ENCODE measurements at regions not wholly inside any gene's neighbourhood (a gene's known extent, or its start where the extent isn't known, plus 50 kb on each side); places are given as distances from the start of the nearest gene placed in this dataset.

DNA sequence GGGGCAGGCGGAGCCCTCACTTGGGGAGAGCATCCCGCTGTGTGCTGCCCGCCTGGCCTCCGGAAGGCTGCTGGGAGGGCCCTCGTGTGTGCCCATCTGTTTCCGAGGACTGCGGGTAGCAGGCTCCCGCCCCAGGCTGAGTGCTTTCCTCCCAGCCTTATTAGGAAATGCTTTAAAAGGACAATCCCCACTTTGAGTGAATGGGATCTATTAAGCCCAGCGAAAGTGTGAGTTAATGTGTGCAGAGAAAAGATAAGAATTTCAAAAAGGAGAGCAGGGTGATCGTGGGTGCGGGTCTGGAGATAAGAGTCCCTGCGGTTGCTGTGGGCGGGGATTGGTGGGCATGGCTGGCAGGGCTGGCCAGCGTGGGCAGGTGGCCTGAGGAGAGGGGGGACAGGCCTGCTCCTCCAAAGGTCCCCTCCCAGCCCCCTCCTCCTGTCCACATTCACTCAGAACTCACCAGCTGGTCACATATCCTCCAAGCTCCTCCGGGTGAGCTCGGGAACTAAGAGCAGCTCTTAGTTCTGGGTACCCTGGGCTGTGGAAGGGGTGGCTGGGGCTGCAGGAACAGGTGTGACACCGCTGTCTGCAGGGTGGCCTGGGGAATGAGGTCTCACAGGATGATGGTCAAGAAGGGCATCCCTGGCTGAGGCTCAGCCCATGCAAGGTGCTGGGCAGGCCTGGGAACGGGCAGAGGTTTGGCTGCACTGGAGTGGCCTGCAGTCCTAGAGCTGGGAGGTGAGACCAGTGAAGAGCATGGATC lies 1260.3 kb downstream of the BRD1 start:
- H3K36me3 ChIP-seq = no peaks in the 10 kb centered on the region
- H3K27ac ChIP-seq = no peak overlapping the region
- TF ChIP-seq Cebpa-rat (IDR thresholded peaks at IDR 0.05) = no peak
- H3K9me3 ChIP-seq (replicated peaks in 1 of 11) = peaks cover 28 to 47% (median 31%) of the 10 kb centered on the region in 11 experiments
- no peak overlapping the region for H3K4me3 ChIP-seq
- H3K9ac ChIP-seq = no peak overlapping the region; a peak in 1 of 22 replicates
- H4K20me1 ChIP-seq = peaks cover 0 to 9% (median 0%) of the 10 kb centered on the region in 11 experiments; a peak in 2 of 22 replicates
- H3K27me3 ChIP-seq = peaks cover 26 to 46% (median 33%) of the 10 kb centered on the region in 11 experiments
- H3K4me2 ChIP-seq = peak overlapping the region; percentile 22 to 80 (median 62); a peak in 21 of 22 replicates
- H3K4me1 ChIP-seq = peaks cover 8 to 16% (median 15%) of the 10 kb centered on the region in 10 experiments; a peak in 18 of 20 replicates

GRCh38 chr22:48566741-48567140 lies 1260.9 kb downstream of the BRD1 start:
- no peaks in the 10 kb centered on the region for H3K36me3 ChIP-seq
- peaks cover 0 to 9% (median 0%) of the 10 kb centered on the region in 11 experiments; a peak in 2 of 22 replicates for H4K20me1 ChIP-seq
- peaks cover 26 to 46% (median 33%) of the 10 kb centered on the region in 11 experiments for H3K27me3 ChIP-seq
- H3K4me2 ChIP-seq = peak overlapping the region; percentile 22 to 80 (median 62); a peak in 21 of 22 replicates
- no peak overlapping the region for H3K4me3 ChIP-seq
- no peak overlapping the region for H3K9ac ChIP-seq
- TF ChIP-seq Cebpa-rat (IDR thresholded peaks at IDR 0.05) = no peak
- H3K4me1 ChIP-seq = peaks cover 8 to 18% (median 15%) of the 10 kb centered on the region in 10 experiments; a peak in 18 of 20 replicates
- no peak overlapping the region for H3K27ac ChIP-seq
- peaks cover 22 to 40% (median 25%) of the 10 kb centered on the region in 11 experiments for H3K9me3 ChIP-seq (replicated peaks in 1 of 11)

- no peaks in the 10 kb centered on the region for H3K36me3 ChIP-seq
- no peak overlapping the region for H3K4me3 ChIP-seq
- peaks cover 26 to 46% (median 33%) of the 10 kb centered on the region in 11 experiments for H3K27me3 ChIP-seq
- H3K4me2 ChIP-seq = peak overlapping the region in 1 of 11 experiments; percentile 62; a peak in 2 of 22 replicates
- no peak overlapping the region for H3K9ac ChIP-seq
- H3K27ac ChIP-seq = no peak overlapping the region
- no peak for TF ChIP-seq Cebpa-rat (IDR thresholded peaks at IDR 0.05)
- peaks cover 8 to 25% (median 16%) of the 10 kb centered on the region in 10 experiments; a peak in 18 of 20 replicates for H3K4me1 ChIP-seq
- peaks cover 0 to 9% (median 0%) of the 10 kb centered on the region in 11 experiments; a peak in 2 of 22 replicates for H4K20me1 ChIP-seq
- H3K9me3 ChIP-seq (replicated peaks in 1 of 11) = peaks cover 14 to 33% (median 17%) of the 10 kb centered on the region in 11 experiments
Measured at GRCh38 chr22:48565901-48566501, 1261.7 kb downstream of the BRD1 start.

- Histone ChIP-seq H3K4me1 (peaks cover 8 to 25% (median 16%) of the 10 kb centered on the region in 10 experiments; a peak in 18 of 20 replicates), H3K9me3 (replicated peaks in 1 of 11) (peaks cover 4 to 23% (median 7%) of the 10 kb centered on the region in 11 experiments; a peak in 19 of 22 replicates), H3K27ac (no peak overlapping the region), H3K4me2 (no peak overlapping the region), H3K9ac (no peak overlapping the region), H3K4me3 (no peak overlapping the region), H4K20me1 (peaks cover 0 to 9% (median 0%) of the 10 kb centered on the region in 11 experiments; a peak in 2 of 22 replicates), H3K27me3 (peaks cover 26 to 46% (median 33%) of the 10 kb centered on the region in 11 experiments), H3K36me3 (no peaks in the 10 kb centered on the region)
- TF ChIP-seq Cebpa-rat (IDR thresholded peaks at IDR 0.05) = no peak
Measured at GRCh38 chr22:48564995-48565394, 1262.7 kb downstream of the BRD1 start.

DNA sequence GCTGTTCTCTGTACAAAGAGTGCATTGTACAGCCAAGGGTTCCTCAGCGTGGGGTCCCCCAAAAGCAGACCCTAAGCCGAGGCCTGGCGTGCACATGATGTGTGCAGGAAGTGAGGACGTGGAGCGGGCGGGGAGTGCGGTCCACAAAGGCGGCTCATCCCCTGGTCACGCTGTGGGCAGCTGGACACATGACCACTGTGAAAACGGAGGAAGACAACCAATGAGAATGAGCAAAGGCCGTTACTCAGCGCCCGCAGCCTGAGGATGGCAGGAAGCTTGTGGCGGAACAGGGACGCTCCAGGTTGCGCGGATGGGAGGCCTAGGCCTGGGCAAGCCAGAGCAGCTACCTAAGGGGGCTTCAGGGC lies 1263.7 kb downstream of the BRD1 start:
- no peak for TF ChIP-seq Cebpa-rat (IDR thresholded peaks at IDR 0.05)
- H3K4me2 ChIP-seq = no peak overlapping the region
- H3K27me3 ChIP-seq = peaks cover 26 to 41% (median 30%) of the 10 kb centered on the region in 11 experiments
- H3K27ac ChIP-seq = no peak overlapping the region
- no peak overlapping the region for H3K9ac ChIP-seq
- H3K36me3 ChIP-seq = no peaks in the 10 kb centered on the region
- H3K9me3 ChIP-seq (replicated peaks in 1 of 11) = peaks cover 0 to 12% (median 0%) of the 10 kb centered on the region in 11 experiments; a peak in 4 of 22 replicates
- H4K20me1 ChIP-seq = peaks cover 0 to 9% (median 0%) of the 10 kb centered on the region in 11 experiments; a peak in 3 of 22 replicates
- H3K4me3 ChIP-seq = no peak overlapping the region
- H3K4me1 ChIP-seq = peaks cover 8 to 32% (median 18%) of the 10 kb centered on the region in 10 experiments; a peak in 18 of 20 replicates

- H3K4me1 ChIP-seq = peaks cover 8 to 32% (median 18%) of the 10 kb centered on the region in 10 experiments; a peak in 18 of 20 replicates
- peaks cover 0 to 11% (median 0%) of the 10 kb centered on the region in 11 experiments; a peak in 3 of 22 replicates for H3K9me3 ChIP-seq (replicated peaks in 1 of 11)
- H3K27me3 ChIP-seq = peaks cover 22 to 34% (median 24%) of the 10 kb centered on the region in 11 experiments
- peaks cover 0 to 9% (median 0%) of the 10 kb centered on the region in 11 experiments; a peak in 3 of 22 replicates for H4K20me1 ChIP-seq
- no peak overlapping the region for H3K4me3 ChIP-seq
- no peaks in the 10 kb centered on the region for H3K36me3 ChIP-seq
- no peak overlapping the region for H3K27ac ChIP-seq
- no peak for TF ChIP-seq Cebpa-rat (IDR thresholded peaks at IDR 0.05)
- H3K4me2 ChIP-seq = no peak overlapping the region
- no peak overlapping the region for H3K9ac ChIP-seq
Measured at GRCh38 chr22:48563118-48563965, 1264.3 kb downstream of the BRD1 start.

- H3K4me2 ChIP-seq = no peak overlapping the region
- H3K27ac ChIP-seq = no peak overlapping the region
- TF ChIP-seq Cebpa-rat (IDR thresholded peaks at IDR 0.05) = no peak
- H3K9ac ChIP-seq = no peak overlapping the region
- H4K20me1 ChIP-seq = peaks cover 0 to 10% (median 0%) of the 10 kb centered on the region in 11 experiments; a peak in 6 of 22 replicates
- peaks cover 0 to 11% (median 0%) of the 10 kb centered on the region in 11 experiments; a peak in 3 of 22 replicates for H3K9me3 ChIP-seq (replicated peaks in 1 of 11)
- no peak overlapping the region for H3K4me3 ChIP-seq
- H3K4me1 ChIP-seq = peaks cover 0 to 22% (median 7%) of the 10 kb centered on the region in 10 experiments; a peak in 12 of 20 replicates
- H3K36me3 ChIP-seq = no peaks in the 10 kb centered on the region
- H3K27me3 ChIP-seq = peaks cover 5 to 28% (median 13%) of the 10 kb centered on the region in 11 experiments
Measured at GRCh38 chr22:48561676-48562075, 1266.0 kb downstream of the BRD1 start.

DNA sequence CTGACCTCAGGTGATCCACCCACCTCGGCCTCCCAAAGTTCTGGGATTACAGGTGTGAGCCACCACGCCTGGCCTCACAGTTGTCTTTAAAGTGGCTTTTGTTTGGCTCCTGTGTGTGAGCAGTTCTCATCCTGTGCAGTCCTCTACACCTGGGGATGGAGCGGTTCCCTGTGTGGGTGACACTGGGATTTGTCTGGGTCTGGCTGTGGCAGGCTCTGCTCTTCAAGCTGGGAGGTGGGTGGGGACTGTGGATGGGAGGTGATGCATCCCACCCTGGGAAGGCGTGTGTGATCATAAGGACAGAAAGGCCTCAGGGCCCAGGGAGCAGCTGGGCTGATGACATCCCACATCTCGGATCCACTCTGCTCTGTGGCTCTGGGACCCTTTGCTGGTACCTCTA lies 1266.8 kb downstream of the BRD1 start:
- Histone ChIP-seq H3K4me1 (peaks cover 0 to 28% (median 13%) of the 10 kb centered on the region in 10 experiments; a peak in 13 of 20 replicates), H3K36me3 (no peaks in the 10 kb centered on the region), H3K9ac (no peak overlapping the region), H3K9me3 (replicated peaks in 1 of 11) (peaks cover 0 to 3% (median 0%) of the 10 kb centered on the region in 11 experiments; a peak in 1 of 22 replicates), H3K4me2 (no peak overlapping the region), H3K27ac (no peak overlapping the region), H4K20me1 (peaks cover 0 to 13% (median 4%) of the 10 kb centered on the region in 11 experiments; a peak in 7 of 22 replicates), H3K27me3 (peaks cover 0 to 28% (median 12%) of the 10 kb centered on the region in 11 experiments; a peak in 13 of 22 replicates), H3K4me3 (no peak overlapping the region)
- TF ChIP-seq Cebpa-rat (IDR thresholded peaks at IDR 0.05) = no peak
